HFFc6 (cell line): ENCODE measurements at regions not wholly inside any gene's neighbourhood (a gene's known extent, or its start where the extent isn't known, plus 50 kb on each side); places are given as distances from the start of the nearest gene placed in this dataset.

ENCODE experiments used
- DNase-seq: peaks from one replicate; pipeline ENCODE4 v3.0.0-alpha.2; 2018
- H3K27ac Mint-ChIP-seq: 2 replicates; pipeline ENCODE4 v1.8.0; 2020; ENCODE audit warnings: mild to moderate bottlenecking, mixed read lengths
- H3K27me3 Mint-ChIP-seq: 2 replicates; pipeline ENCODE4 v1.8.0; 2021; ENCODE audit warnings: mild to moderate bottlenecking, moderate library complexity, mixed read lengths; ENCODE audit not compliant: insufficient read depth
- H3K36me3 Mint-ChIP-seq: 2 replicates; pipeline ENCODE4 v1.8.0; 2021; ENCODE audit warnings: low read depth, mixed read lengths
- H3K4me1 Mint-ChIP-seq: 2 replicates; pipeline ENCODE4 v1.8.0; 2020; ENCODE audit warnings: low read depth, mixed read lengths
- H3K4me3 Mint-ChIP-seq: 2 replicates; pipeline ENCODE4 v1.8.0; 2020; ENCODE audit warnings: mild to moderate bottlenecking, moderate library complexity, mixed read lengths
- H3K9me3 Mint-ChIP-seq: 2 replicates; pipeline ENCODE4 v1.8.0; 2020; ENCODE audit warnings: mild to moderate bottlenecking, mixed read lengths
- TF ChIP-seq, protein P1 (sequence below): fragments of 200-600 bp; sonication (generic); IDR thresholded peaks from 2 replicates; pipeline ENCODE4 v1.5.0; 2021; ENCODE audit warnings: antibody characterized with exemption, mild to moderate bottlenecking

DNA sequence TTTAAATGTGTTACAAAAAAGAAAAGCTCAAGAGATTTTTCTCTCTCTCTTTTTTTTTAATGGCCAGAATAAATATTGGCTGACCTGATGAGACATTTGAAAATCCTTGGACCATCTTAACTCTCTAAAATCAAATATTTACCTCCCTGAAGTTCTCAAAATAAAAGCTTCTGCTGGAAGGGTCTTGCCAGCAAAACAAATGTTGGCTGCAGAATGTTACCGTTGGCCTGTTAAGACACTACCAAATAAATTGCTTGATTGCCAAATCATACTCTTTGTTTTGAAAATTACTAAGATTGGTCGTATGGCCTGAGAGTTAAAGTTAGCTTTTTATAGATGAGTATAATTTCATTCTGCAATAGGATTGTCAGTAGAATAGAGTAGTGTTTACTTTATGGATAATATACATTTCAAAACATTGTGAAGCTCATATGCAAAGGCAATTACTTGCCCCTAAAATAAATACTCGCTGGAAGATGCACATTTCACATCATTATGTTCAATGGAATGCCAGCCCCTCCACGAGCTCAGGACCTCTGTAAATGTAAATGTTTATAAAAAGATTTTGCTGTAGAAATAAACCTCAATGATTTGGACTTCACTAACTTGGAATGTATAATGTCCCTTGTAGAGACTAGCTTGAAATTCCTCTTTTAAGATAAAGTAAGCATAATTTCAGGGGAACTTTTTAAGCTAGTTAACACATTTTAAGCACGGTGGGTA is 193.4 kb downstream of the SOX11 start:
- TF ChIP-seq, protein P1, sequence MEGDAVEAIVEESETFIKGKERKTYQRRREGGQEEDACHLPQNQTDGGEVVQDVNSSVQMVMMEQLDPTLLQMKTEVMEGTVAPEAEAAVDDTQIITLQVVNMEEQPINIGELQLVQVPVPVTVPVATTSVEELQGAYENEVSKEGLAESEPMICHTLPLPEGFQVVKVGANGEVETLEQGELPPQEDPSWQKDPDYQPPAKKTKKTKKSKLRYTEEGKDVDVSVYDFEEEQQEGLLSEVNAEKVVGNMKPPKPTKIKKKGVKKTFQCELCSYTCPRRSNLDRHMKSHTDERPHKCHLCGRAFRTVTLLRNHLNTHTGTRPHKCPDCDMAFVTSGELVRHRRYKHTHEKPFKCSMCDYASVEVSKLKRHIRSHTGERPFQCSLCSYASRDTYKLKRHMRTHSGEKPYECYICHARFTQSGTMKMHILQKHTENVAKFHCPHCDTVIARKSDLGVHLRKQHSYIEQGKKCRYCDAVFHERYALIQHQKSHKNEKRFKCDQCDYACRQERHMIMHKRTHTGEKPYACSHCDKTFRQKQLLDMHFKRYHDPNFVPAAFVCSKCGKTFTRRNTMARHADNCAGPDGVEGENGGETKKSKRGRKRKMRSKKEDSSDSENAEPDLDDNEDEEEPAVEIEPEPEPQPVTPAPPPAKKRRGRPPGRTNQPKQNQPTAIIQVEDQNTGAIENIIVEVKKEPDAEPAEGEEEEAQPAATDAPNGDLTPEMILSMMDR, result no peak
- Mint-ChIP-seq H3K9me3 (peaks cover 48% of the 10 kb centered on the region), H3K4me3 (no peak overlapping the region), H3K27me3 (no peaks in the 10 kb centered on the region; the same call in 1 of the 2 replicates), H3K36me3 (no peaks in the 10 kb centered on the region), H3K4me1 (no peaks in the 10 kb centered on the region), H3K27ac (no peak overlapping the region)
- DNase-seq, result no peak

DNA sequence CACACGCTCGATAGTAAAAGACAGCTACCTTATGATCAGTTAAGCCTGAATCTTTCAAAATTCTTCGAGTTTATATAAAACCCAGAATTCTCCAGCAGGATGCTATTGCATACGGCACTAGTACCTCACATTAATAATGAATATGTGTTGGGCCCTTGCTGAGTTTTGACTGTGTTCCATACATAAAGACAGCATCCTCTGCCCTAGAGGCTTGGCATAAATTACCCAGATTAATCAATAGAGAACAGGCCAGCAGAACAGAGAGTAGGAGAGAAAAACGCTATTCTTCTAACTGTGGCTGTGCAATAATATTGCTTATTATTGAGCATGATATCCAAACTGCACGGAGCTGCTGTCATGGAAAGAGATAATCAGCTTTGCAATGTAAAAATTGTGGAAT is 194.3 kb downstream of the SOX11 start:
- no peaks in the 10 kb centered on the region for H3K36me3 Mint-ChIP-seq
- H3K27ac Mint-ChIP-seq, result no peak overlapping the region
- peaks cover 41% of the 10 kb centered on the region for H3K9me3 Mint-ChIP-seq
- DNase-seq, result no peak
- TF ChIP-seq, protein P1, result no peak
- H3K4me1 Mint-ChIP-seq, result no peaks in the 10 kb centered on the region
- no peaks in the 10 kb centered on the region; the same call in 1 of the 2 replicates for H3K27me3 Mint-ChIP-seq
- no peak overlapping the region for H3K4me3 Mint-ChIP-seq

DNA sequence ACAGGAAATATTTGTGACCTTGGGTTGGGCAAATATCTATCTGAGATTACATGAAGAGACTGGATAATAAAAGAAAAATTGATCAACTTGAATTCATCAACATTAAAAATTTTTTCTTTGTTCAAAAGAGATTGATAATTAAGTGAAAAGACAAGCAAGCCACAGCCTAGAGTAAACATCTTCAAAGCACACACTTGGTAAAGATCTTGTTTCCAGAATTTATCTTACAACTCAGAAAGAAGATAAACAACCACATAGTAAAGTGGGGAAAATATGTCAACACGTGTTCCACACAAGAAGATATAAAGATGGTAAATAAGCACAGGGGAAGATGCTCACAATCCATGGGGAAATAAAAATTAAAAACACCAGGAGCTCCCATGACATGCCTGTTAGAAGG is 195.9 kb downstream of the SOX11 start:
- no peak overlapping the region for H3K4me3 Mint-ChIP-seq
- H3K27ac Mint-ChIP-seq, result no peak overlapping the region
- H3K36me3 Mint-ChIP-seq, result no peaks in the 10 kb centered on the region
- H3K4me1 Mint-ChIP-seq, result no peaks in the 10 kb centered on the region
- H3K27me3 Mint-ChIP-seq, result no peaks in the 10 kb centered on the region; the same call in 1 of the 2 replicates
- DNase-seq, result no peak
- TF ChIP-seq, protein P1, result no peak
- peaks cover 33% of the 10 kb centered on the region for H3K9me3 Mint-ChIP-seq

DNA sequence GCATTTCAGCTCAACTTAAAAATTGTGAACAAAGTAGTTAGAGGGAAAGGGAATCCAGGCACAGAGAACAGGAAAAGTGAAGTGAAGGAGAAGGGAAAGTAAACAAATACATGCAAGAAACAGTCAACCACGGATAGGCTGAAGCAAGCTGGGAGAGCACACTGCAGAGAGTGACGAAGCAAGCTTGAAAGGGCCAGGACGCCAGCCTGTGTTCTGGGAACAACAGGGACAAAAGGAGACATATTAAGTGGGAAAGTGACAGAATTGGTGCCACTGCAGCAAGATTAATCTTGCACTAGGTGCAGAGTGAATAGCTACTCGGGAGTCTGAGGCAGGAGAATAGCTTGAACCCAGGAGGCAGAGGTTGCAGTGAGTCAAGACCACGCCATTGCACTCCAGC is 197.3 kb downstream of the SOX11 start:
- Mint-ChIP-seq H3K9me3 (peaks cover 41% of the 10 kb centered on the region), H3K36me3 (no peaks in the 10 kb centered on the region), H3K27me3 (no peaks in the 10 kb centered on the region; the same call in 1 of the 2 replicates), H3K4me1 (no peaks in the 10 kb centered on the region), H3K4me3 (no peak overlapping the region), H3K27ac (no peak overlapping the region)
- no peak for DNase-seq
- TF ChIP-seq, protein P1, result no peak

DNA sequence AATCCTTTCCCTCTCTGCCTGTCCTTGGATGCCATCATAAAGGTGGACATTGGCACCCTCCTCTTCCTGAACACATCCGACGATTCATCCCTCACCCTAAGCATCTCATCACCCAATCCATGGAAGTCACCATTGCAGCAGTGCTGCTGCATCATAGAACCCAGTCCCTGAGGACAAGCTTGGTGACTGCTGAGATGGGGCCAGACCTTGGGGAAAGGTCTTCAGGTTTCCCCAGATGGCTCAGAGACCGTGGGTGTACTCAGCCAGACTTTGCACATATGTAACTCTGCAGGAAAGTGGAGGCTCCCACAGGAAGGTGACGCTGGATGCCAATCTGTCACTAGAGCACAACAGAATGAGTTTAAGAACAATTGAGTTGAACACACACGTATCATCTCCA is 202.2 kb downstream of the SOX11 start:
- Mint-ChIP-seq H3K4me3 (no peak overlapping the region), H3K27ac (no peak overlapping the region), H3K27me3 (no peaks in the 10 kb centered on the region; the same call in 1 of the 2 replicates), H3K9me3 (peaks cover 59% of the 10 kb centered on the region), H3K4me1 (no peaks in the 10 kb centered on the region), H3K36me3 (0 out of 2 replicates have a peak, but pooled peaks cover 4% of the 10 kb centered on the region)
- DNase-seq, result no peak
- TF ChIP-seq, protein P1, result no peak
